ENCODE measurements at regions not wholly inside any gene's neighbourhood (a gene's known extent, or its start where the extent isn't known, plus 50 kb on each side); places are given as distances from the start of the nearest gene placed in this dataset.

DNA sequence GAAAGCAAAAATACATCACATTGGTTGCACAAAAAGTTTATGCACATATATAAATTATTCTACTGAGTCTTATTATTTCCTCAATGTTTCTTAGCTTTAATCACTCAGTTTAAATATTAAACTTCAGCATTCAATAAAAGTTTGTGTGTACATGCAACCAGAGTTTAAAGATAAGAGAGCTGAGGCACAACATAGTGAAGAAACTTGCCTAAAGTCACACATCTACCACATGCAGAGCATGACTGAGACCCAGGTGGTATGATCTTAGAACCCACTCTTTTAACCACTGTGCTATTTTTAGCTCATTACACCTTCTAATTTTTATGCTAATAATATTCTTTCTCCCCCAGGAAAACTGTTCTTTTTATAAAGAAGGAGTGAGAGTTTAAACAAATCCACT is 96.1 kb upstream of the GOLIM4 start:
- Histone ChIP-seq H3K9ac (no peak overlapping the region), H2AFZ (ENCODE audit: low read depth) (no peak overlapping the region), H3K27me3 (ENCODE audit: insufficient read depth) (no peaks in the 10 kb centered on the region), H3F3A (replicated peaks; ENCODE audit: insufficient read depth) (no peaks in the 10 kb centered on the region), H3K36me3 (replicated peaks in 1 of 2; ENCODE audit: control insufficient read depth in 1 of 2, insufficient read depth in 2 of 2, low read length in 1 of 2) (no peaks in the 10 kb centered on the region), H3K4me3 (ENCODE audit: low read depth in 2 of 2, low read length in 1 of 2) (no peak overlapping the region), H3K27ac (ENCODE audit: low read depth in 2 of 2, low read length in 1 of 2) (no peak overlapping the region), H3K9me3 (no peaks in the 10 kb centered on the region), H3K4me2 (no peak overlapping the region), H3K4me1 (ENCODE audit: control insufficient read depth in 1 of 2, insufficient read depth in 2 of 2, low read depth in 1 of 2, low read length in 1 of 2) (no peaks in the 10 kb centered on the region), H4K20me1 (ENCODE audit: insufficient read depth) (no peaks in the 10 kb centered on the region), H3K9me2 (no peaks in the 10 kb centered on the region), H3K79me2 (ENCODE audit: insufficient read depth) (no peaks in the 10 kb centered on the region)
- no peak for DNase-seq
- TF ChIP-seq POLR2AphosphoS5 (IDR thresholded peaks at IDR 0.05; ENCODE audit: low read depth, low read length) (no peak), FOXJ3 (CRISPR knock-in tag; IDR thresholded peaks at IDR 0.05) (no peak)
- CTCF ChIA-PET: interaction anchor here (0.8 to 1.5 kb wide), 4 partner anchors 8 to 656 kb away, joined by 3 to 5 read pairs (median 4); no protein-coding TSS in a partner anchor
- POLR2A ChIA-PET: no interaction called here

GRCh38 chr3:168187233-168187632 is 91.5 kb upstream of the GOLIM4 start:
- POLR2A ChIA-PET: no interaction called here
- Histone ChIP-seq H3K4me2 (no peak overlapping the region), H3K27ac (ENCODE audit: low read depth in 2 of 2, low read length in 1 of 2) (no peak overlapping the region), H3K79me2 (ENCODE audit: insufficient read depth) (no peaks in the 10 kb centered on the region), H3K36me3 (replicated peaks in 1 of 2; ENCODE audit: control insufficient read depth in 1 of 2, insufficient read depth in 2 of 2, low read length in 1 of 2) (no peaks in the 10 kb centered on the region), H3K4me1 (ENCODE audit: control insufficient read depth in 1 of 2, insufficient read depth in 2 of 2, low read depth in 1 of 2, low read length in 1 of 2) (no peaks in the 10 kb centered on the region), H3K4me3 (ENCODE audit: low read depth in 2 of 2, low read length in 1 of 2) (no peak overlapping the region), H3K27me3 (ENCODE audit: insufficient read depth) (no peaks in the 10 kb centered on the region), H3K9me3 (no peaks in the 10 kb centered on the region), H4K20me1 (ENCODE audit: insufficient read depth) (no peaks in the 10 kb centered on the region), H3K9ac (no peak overlapping the region), H3F3A (replicated peaks; ENCODE audit: insufficient read depth) (no peaks in the 10 kb centered on the region), H3K9me2 (no peaks in the 10 kb centered on the region), H2AFZ (ENCODE audit: low read depth) (no peak overlapping the region)
- no peak for DNase-seq
- WGBS (ENCODE audit: low lambda C conversion rate): 39% methylated on average over 3 of the region's 3 CpGs
- TF ChIP-seq, protein P1, sequence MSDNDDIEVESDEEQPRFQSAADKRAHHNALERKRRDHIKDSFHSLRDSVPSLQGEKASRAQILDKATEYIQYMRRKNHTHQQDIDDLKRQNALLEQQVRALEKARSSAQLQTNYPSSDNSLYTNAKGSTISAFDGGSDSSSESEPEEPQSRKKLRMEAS (IDR thresholded peaks at IDR 0.05; ENCODE audit: low read depth): no peak
- TF ChIP-seq RFX5 (IDR thresholded peaks at IDR 0.05; ENCODE audit: low read length) (no peak), TAF1 (IDR thresholded peaks at IDR 0.05; ENCODE audit: borderline replicate concordance, low read depth, low read length) (no peak), SMC3 (IDR thresholded peaks at IDR 0.05; ENCODE audit: low read depth, low read length) (no peak), YY1 (IDR thresholded peaks at IDR 0.05; ENCODE audit: low read depth) (no peak), IRF3 (IDR thresholded peaks at IDR 0.05; ENCODE audit: low read depth, low read length) (no peak), USF1 (IDR thresholded peaks at IDR 0.05; ENCODE audit: borderline replicate concordance, low read depth) (no peak), JUND (IDR thresholded peaks at IDR 0.05) (no peak), POLR2AphosphoS5 (IDR thresholded peaks at IDR 0.05; ENCODE audit: low read depth, low read length) (no peak), RAD21 (IDR thresholded peaks at IDR 0.05; ENCODE audit: low read length) (no peak), TEAD4 (IDR thresholded peaks at IDR 0.05; ENCODE audit: borderline replicate concordance, insufficient read depth) (no peak), NFIC (IDR thresholded peaks at IDR 0.05; ENCODE audit: borderline replicate concordance) (no peak), FOSL2 (IDR thresholded peaks at IDR 0.05; ENCODE audit: borderline replicate concordance, low read depth) (no peak), CHD2 (IDR thresholded peaks at IDR 0.05; ENCODE audit: low read length, partially characterized antibody) (no peak), FOXM1 (IDR thresholded peaks at IDR 0.05; ENCODE audit: low read depth) (no peak), ELF1 (IDR thresholded peaks at IDR 0.05) (no peak)
- CTCF ChIA-PET: no interaction called here

Measured in SK-N-SH (cell line).